Trophoblast cell (in vitro differentiated cells and primary cell): ENCODE measurements at regions not wholly inside any gene's neighbourhood (a gene's known extent, or its start where the extent isn't known, plus 50 kb on each side); places are given as distances from the start of the nearest gene placed in this dataset.

ENCODE experiments used
- DNase-seq, 2 donors: peaks; one replicate each; pipeline ENCODE4 v3.0.0-alpha.2; 2016
- H2AFZ ChIP-seq: 2 replicates; pipeline ENCODE4 v1.6.1; 2013; ENCODE audit warnings: low read length, moderate library complexity, mild to moderate bottlenecking; ENCODE audit not compliant: insufficient read depth, poor library complexity
- H2AK5ac ChIP-seq: 2 replicates; pipeline ENCODE4 v1.6.1; 2013; ENCODE audit warnings: mild to moderate bottlenecking, low read length
- H2BK120ac ChIP-seq: 2 replicates; pipeline ENCODE4 v1.6.1; 2013; ENCODE audit warnings: low read length, mild to moderate bottlenecking, moderate library complexity; ENCODE audit not compliant: insufficient read depth, poor library complexity
- H2BK12ac ChIP-seq: 2 replicates; pipeline ENCODE4 v1.6.1; 2013; ENCODE audit warnings: mild to moderate bottlenecking, low read length, moderate library complexity
- H2BK5ac ChIP-seq: 2 replicates; pipeline ENCODE4 v1.6.1; 2013; ENCODE audit warnings: low read length, low read depth, moderate library complexity, mild to moderate bottlenecking; ENCODE audit not compliant: poor library complexity
- H3K14ac ChIP-seq: 2 replicates; pipeline ENCODE4 v1.6.1; 2013; ENCODE audit warnings: mild to moderate bottlenecking, low read length
- H3K18ac ChIP-seq: 2 replicates; pipeline ENCODE4 v1.6.1; 2013; ENCODE audit warnings: mild to moderate bottlenecking, low read length
- H3K23ac ChIP-seq: 2 replicates; pipeline ENCODE4 v1.6.1; 2013; ENCODE audit warnings: low read length
- H3K27ac ChIP-seq: 2 replicates; pipeline ENCODE4 v1.5.1; 2013; ENCODE audit warnings: low read depth, mild to moderate bottlenecking, inconsistent platforms, low read length, moderate library complexity
- H3K27me3 ChIP-seq: 2 replicates; pipeline ENCODE4 v1.6.1; 2013; ENCODE audit warnings: inconsistent platforms, mild to moderate bottlenecking, low read length, moderate library complexity; ENCODE audit not compliant: insufficient read depth
- H3K36me3 ChIP-seq, 2 experiments: 1 replicate in 1 of 2; 2 replicates in 1 of 2; pipeline ENCODE4 v1.6.1; 2013; ENCODE audit warnings: low read length in 2 of 2, mild to moderate bottlenecking in 2 of 2, moderate library complexity in 1 of 2; ENCODE audit not compliant: insufficient read depth in 2 of 2, control insufficient read depth in 1 of 2
- H3K4ac ChIP-seq: 2 replicates; pipeline ENCODE4 v1.6.1; 2013; ENCODE audit warnings: low read depth, mild to moderate bottlenecking, low read length, moderate library complexity
- H3K4me1 ChIP-seq, 2 experiments: 1 replicate in 1 of 2; 2 replicates in 1 of 2; pipeline ENCODE4 v1.6.1; 2013; ENCODE audit warnings: low read length in 2 of 2, mild to moderate bottlenecking in 2 of 2, moderate library complexity in 1 of 2; ENCODE audit not compliant: insufficient read depth in 2 of 2, control insufficient read depth in 1 of 2
- H3K4me2 ChIP-seq: 2 replicates; pipeline ENCODE4 v1.6.1; 2013; ENCODE audit warnings: inconsistent platforms, mild to moderate bottlenecking, low read length, moderate library complexity
- H3K4me3 ChIP-seq: 2 replicates; pipeline ENCODE4 v1.5.1; 2013; ENCODE audit warnings: mild to moderate bottlenecking, low read depth, low read length, inconsistent platforms
- H3K79me1 ChIP-seq: one replicate; pipeline ENCODE4 v1.6.1; 2013; ENCODE audit warnings: low read length
- H3K79me2 ChIP-seq: 2 replicates; pipeline ENCODE4 v1.6.1; 2013; ENCODE audit warnings: low read length, mild to moderate bottlenecking; ENCODE audit not compliant: control insufficient read depth, insufficient read depth, poor library complexity
- H3K9ac ChIP-seq: 2 replicates; pipeline ENCODE4 v1.6.1; 2013; ENCODE audit warnings: mild to moderate bottlenecking, low read length
- H3K9me3 ChIP-seq: 2 replicates; pipeline ENCODE4 v1.6.1; 2013; ENCODE audit warnings: low read depth, mild to moderate bottlenecking, control low read depth, inconsistent platforms, low read length; ENCODE audit not compliant: insufficient read depth
- H4K12ac ChIP-seq: 2 replicates; pipeline ENCODE4 v1.6.1; 2013; ENCODE audit warnings: low read depth, mild to moderate bottlenecking, low read length, moderate library complexity
- H4K8ac ChIP-seq: 2 replicates; pipeline ENCODE4 v1.6.1; 2013; ENCODE audit warnings: low read depth, mild to moderate bottlenecking, low read length, moderate library complexity
- H4K91ac ChIP-seq: one replicate; pipeline ENCODE4 v1.6.1; 2013; ENCODE audit warnings: low read depth, mild to moderate bottlenecking, low read length, moderate library complexity
- WGBS: extraction: QIAGEN DNeasy Blood & Tissue Kit; methylation state at CpG from one replicate; pipeline ENCODE4 v1.1.7; 2013; ENCODE audit warnings: missing lambda C conversion rate; ENCODE audit not compliant: insufficient read length, insufficient coverage; ENCODE audit errors: extremely low coverage; 5-methylcytosine and 5-hydroxymethylcytosine counted together

DNA sequence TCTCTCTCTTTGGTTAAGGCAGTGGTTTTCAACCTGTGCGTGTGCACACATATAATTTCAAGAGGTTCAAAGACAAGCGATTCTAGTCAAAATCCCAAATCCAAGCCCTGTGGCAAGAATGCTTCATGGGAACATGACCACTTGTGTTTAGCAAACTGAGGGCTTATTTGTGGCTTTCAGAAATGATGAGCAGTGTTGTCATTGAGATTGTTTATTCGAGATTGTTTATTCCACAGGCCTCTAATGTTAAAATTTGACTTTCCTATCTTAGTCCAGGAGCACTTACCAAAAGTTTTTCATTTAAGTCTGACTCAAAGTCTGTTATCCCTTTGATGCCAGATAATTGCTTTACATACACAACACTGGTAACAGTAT is 111.1 kb upstream of the ELL2 start:
- Histone ChIP-seq H4K8ac (no peak overlapping the region), H3K9ac (no peak overlapping the region), H3K79me1 (no peaks in the 10 kb centered on the region), H3K9me3 (no peaks in the 10 kb centered on the region), H3K36me3 (no peaks in the 10 kb centered on the region), H3K27ac (no peak overlapping the region), H3K4me1 (peaks cover 4 to 10% of the 10 kb centered on the region in 2 experiments), H3K4me2 (no peak overlapping the region), H4K91ac (no peak overlapping the region), H2AFZ (no peak overlapping the region), H3K23ac (no peak overlapping the region), H2BK120ac (no peak overlapping the region), H3K14ac (no peak overlapping the region), H2BK5ac (no peak overlapping the region), H4K12ac (no peak overlapping the region), H3K4ac (no peak overlapping the region), H2BK12ac (no peak overlapping the region), H3K79me2 (no peaks in the 10 kb centered on the region), H3K27me3 (no peaks in the 10 kb centered on the region), H3K4me3 (no peak overlapping the region), H2AK5ac (no peak overlapping the region), H3K18ac (no peak overlapping the region)
- WGBS, result no CpG with 5 or more reads among the region's 3 CpGs
- DNase-seq, result no peak

- Histone ChIP-seq H3K4me3 (no peak overlapping the region), H3K14ac (no peak overlapping the region), H3K18ac (no peak overlapping the region), H3K4me1 (peaks cover 5 to 10% of the 10 kb centered on the region in 2 experiments), H2AK5ac (no peak overlapping the region), H3K23ac (no peak overlapping the region), H2AFZ (no peak overlapping the region), H2BK12ac (no peak overlapping the region), H3K79me1 (no peaks in the 10 kb centered on the region), H3K27me3 (no peaks in the 10 kb centered on the region), H3K4me2 (no peak overlapping the region), H3K4ac (no peak overlapping the region), H4K91ac (no peak overlapping the region), H4K8ac (no peak overlapping the region), H3K9ac (no peak overlapping the region), H3K27ac (no peak overlapping the region), H3K36me3 (no peaks in the 10 kb centered on the region), H2BK5ac (no peak overlapping the region), H2BK120ac (no peak overlapping the region), H3K79me2 (no peaks in the 10 kb centered on the region), H4K12ac (no peak overlapping the region), H3K9me3 (no peaks in the 10 kb centered on the region)
- peak in 1 of 2 donors; percentile 14 for DNase-seq
- no CpG with 5 or more reads among the region's 4 CpGs for WGBS
Measured at GRCh38 chr5:96072138-96072790, 110.6 kb upstream of the ELL2 start.

DNA sequence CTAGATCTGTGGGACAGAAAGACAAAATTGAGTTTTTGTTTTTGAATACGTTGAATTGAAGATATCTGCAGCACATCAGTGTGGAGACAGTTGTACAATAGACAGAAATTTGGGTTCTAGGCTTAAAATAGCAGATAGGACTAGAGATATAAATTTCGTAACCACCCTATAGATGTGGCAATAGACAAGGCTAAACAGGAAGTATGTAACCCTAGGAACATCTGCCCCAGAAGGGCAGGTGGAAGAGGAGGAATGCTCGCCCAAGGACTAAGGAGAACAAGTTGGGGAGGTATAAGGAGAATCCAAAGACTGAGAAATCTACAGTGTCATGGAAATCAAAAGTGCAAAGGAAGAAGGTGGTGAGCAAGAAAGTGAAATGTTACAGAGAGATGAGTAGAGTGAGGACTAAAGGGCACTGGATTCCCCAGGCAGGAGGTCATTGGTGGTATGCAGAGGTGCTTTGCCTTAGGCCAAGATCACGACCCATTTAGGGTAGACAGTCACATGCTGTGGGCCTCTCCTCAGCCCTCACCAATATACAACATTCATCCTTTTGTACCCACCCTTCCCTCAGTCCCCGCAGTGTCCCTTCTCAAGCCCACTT is 109.1 kb upstream of the ELL2 start:
- peaks cover 5 to 10% of the 10 kb centered on the region in 2 experiments for H3K4me1 ChIP-seq
- H3K79me1 ChIP-seq, result no peaks in the 10 kb centered on the region
- H2BK5ac ChIP-seq, result no peak overlapping the region
- WGBS, result 100% methylated on average over 1 of the region's 5 CpGs
- no peaks in the 10 kb centered on the region for H3K79me2 ChIP-seq
- no peaks in the 10 kb centered on the region for H3K27me3 ChIP-seq
- peak; percentile 49 to 87 for DNase-seq
- no peak overlapping the region for H4K8ac ChIP-seq
- no peak overlapping the region for H2BK120ac ChIP-seq
- no peak overlapping the region for H3K27ac ChIP-seq
- no peak overlapping the region for H3K4me2 ChIP-seq
- no peak overlapping the region for H3K4me3 ChIP-seq
- H3K9ac ChIP-seq, result no peak overlapping the region
- no peak overlapping the region for H2AFZ ChIP-seq
- no peak overlapping the region for H3K23ac ChIP-seq
- H2AK5ac ChIP-seq, result no peak overlapping the region
- no peak overlapping the region for H3K18ac ChIP-seq
- no peaks in the 10 kb centered on the region for H3K9me3 ChIP-seq
- H3K36me3 ChIP-seq, result no peaks in the 10 kb centered on the region
- no peak overlapping the region for H2BK12ac ChIP-seq
- H4K12ac ChIP-seq, result no peak overlapping the region
- peak overlapping the region; percentile 36 for H4K91ac ChIP-seq
- H3K4ac ChIP-seq, result no peak overlapping the region
- H3K14ac ChIP-seq, result no peak overlapping the region

DNA sequence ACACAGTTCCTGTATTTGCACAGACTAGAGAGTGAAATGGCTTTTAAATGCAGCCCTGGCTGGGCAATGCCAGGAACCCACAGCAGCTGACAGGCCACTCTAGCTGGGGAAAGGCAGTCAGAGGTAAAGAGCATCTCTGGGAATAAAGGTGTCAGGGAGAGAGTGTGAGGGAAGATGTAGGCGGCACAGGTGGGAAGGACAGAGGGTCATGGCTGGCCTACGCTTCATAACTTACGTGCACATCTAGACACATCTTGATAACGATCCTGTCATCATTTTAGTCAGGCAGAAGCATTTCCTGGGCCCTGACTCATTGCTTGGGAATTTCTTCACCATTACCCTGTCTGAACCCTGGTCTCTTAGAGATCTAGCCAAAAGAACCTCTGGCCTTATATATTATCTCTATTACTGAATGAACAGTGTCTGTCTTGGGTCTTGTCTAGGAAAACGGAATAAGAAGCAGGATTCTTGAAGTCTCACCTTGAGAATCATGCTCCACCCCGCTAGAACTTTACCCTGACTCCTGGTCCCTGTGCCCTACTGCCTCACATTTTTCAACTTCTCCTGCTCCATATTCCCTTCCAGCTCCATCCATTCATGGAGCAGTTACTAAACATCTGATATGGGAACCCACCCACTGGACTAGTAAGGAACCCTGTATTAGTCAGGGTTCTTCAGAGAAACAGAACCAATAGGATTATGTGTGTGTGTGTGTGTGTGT is 106.4 kb upstream of the ELL2 start:
- Histone ChIP-seq H3K4ac (no peak overlapping the region), H3K27ac (peak overlapping the region; percentile 51), H2BK12ac (no peak overlapping the region), H3K4me3 (no peak overlapping the region), H3K4me2 (peak overlapping the region; percentile 9), H3K23ac (no peak overlapping the region), H3K79me2 (no peaks in the 10 kb centered on the region), H3K36me3 (no peaks in the 10 kb centered on the region), H3K18ac (no peak overlapping the region), H3K27me3 (no peaks in the 10 kb centered on the region), H3K79me1 (no peaks in the 10 kb centered on the region), H3K9me3 (no peaks in the 10 kb centered on the region), H4K91ac (no peak overlapping the region), H4K8ac (no peak overlapping the region), H2AFZ (no peak overlapping the region), H3K9ac (no peak overlapping the region), H3K14ac (no peak overlapping the region), H4K12ac (no peak overlapping the region), H2BK5ac (peak overlapping the region; percentile 39), H2AK5ac (no peak overlapping the region), H3K4me1 (peaks cover 5 to 10% of the 10 kb centered on the region in 2 experiments), H2BK120ac (no peak overlapping the region)
- WGBS, result no CpG with 5 or more reads among the region's 6 CpGs
- DNase-seq, result peak; percentile 94 to 95
